Hematopoietic multipotent progenitor cell treated with erythropoietin and hydrocortisone succinate and interleukin-3 and kit ligand, for 6 days (in vitro differentiated cells): ENCODE measurements at regions not wholly inside any gene's neighbourhood (a gene's known extent, or its start where the extent isn't known, plus 50 kb on each side); places are given as distances from the start of the nearest gene placed in this dataset.
A peak's percentile ranks its signal among the peaks of the same experiment; 100 is the strongest.
"Not testable (repeated sequence)": the region's sequence is repeated elsewhere in the genome, so short reads cannot be mapped to it uniquely, and the experiment has no call there.

Experiments
- DNase-seq: peaks from one replicate; pipeline ENCODE4 v3.0.0-alpha.2; 2015

DNA sequence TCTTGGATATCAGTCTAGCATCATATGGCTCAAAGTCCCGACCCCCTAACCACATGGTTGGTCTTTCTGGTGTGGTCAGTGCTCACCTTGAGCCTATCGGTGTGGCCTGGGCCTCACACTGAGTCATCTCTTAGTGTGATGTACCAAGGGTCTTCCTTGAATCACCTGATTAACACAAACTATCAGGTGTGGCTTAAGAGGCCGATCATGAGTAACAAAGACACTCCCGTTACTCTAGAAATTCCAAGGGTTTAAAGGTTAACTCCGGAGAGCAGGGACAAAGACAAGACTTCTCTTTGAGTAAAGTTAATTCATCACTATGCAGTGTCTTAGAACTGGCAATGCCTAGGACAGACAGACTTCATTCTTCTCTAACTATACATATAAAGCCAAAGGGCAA lies 52.3 kb upstream of the ARMC3 start:
- no peak for DNase-seq

DNA sequence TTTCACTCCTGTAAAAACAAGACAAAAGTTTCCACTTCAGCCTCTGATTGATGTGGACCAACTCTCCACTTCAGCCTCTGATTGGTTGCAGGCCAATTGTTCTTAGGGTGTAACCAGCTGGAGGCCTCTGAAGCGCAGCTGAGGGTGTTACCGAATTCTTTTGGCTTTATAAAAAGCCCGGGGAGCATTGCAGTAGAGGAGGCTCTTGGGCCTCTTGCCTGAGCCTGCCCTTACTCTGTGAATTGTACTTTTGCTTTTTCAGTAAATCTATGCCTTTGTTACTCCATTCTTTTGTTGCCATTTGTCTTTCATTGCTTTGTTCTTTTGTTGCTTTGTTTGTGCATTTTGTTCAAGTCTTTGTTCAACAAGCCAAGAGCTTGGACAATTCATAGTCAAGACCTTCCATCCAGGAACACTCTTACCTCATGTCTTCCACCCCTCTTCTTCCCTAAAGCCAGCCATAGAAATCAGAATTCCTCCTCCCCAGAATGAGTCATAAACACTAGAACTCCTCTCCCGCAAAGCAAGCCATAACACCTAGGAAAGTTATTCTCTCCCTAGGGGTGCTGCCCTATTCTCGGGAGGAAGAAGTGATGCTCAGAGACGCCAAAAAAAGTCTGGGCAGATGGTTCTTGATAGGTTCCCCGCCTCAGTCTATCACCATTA lies 53.5 kb upstream of the ARMC3 start:
- DNase-seq, result no peak

DNA sequence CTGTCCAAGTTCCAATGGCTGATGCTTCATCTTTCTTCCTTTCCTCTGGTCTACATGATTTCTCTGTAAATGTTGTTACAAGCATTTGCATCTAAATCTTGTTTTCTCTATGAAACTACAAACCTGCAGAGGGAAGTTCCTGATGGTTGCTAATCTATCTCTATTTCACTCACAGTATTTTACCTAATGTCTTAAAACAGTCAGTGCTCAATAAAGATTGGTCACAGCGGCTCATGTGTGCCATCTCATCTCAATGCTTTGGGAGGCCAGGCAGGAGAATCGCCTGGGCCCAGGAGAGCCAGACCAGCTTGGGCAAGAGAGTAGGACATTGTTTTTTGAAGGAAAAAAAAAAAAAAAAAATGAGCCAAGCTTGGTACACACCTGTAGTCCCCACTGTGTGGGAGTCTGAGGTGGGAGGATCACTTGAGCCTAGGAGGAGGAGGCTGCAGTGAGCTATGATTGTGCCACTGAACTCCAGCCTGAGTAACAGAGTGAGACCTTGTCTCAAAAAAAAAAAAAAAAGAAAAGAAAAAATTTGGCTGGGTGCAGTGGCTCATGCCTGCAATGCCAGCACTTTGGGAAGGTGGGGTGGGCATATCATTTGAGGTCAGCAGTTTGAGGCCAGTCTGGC lies 71.3 kb upstream of the ARMC3 start:
- DNase-seq, result no peak

DNA sequence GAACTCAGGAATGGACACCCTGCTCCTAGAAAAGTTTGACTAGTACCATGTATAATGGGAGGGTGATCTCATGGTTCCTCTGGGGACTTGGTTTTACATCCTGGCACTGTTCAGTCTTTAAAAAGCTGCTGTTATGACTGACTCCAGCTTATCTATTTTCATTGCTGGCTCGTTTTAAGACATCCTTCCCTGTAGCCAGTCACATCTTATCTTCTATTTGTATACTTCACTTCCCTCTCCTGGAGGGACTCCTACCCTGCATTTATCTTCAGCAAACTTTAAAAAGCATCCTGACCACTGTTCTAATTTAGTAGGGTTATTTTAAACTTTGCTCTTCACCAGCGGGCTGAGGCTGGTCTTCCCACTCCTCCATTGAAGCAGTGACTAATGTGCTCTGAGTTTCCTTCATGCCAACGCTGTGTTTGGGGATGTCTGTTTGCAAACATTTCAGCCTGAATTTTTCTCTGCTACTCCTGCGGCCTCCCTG lies 72.9 kb upstream of the ARMC3 start:
- DNase-seq, result peak; percentile 72

DNA sequence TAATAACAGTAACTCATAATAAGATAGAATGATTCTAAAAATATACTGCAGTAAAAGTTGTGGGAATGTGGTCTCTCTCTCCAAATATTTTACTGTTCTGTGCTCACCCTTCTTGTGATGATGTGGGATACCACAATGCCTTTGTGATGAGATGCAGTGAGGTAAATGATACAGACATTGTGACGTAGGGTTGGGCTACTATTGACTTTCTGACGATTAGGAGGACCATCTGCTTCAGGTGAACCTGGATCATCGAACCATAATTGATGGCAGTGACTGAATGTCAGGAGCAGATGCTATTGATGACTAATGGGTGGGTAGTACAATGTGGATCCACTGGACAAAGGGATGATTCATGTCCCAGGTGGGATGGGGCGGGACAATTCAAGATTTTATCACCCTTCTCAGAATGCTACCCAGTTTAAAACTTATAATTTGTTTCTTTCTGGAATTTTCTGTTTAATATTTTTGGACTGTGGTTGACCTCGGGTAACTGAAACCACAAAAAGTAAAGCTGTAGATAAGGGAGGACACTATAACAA lies 73.9 kb upstream of the ARMC3 start:
- no peak for DNase-seq

DNA sequence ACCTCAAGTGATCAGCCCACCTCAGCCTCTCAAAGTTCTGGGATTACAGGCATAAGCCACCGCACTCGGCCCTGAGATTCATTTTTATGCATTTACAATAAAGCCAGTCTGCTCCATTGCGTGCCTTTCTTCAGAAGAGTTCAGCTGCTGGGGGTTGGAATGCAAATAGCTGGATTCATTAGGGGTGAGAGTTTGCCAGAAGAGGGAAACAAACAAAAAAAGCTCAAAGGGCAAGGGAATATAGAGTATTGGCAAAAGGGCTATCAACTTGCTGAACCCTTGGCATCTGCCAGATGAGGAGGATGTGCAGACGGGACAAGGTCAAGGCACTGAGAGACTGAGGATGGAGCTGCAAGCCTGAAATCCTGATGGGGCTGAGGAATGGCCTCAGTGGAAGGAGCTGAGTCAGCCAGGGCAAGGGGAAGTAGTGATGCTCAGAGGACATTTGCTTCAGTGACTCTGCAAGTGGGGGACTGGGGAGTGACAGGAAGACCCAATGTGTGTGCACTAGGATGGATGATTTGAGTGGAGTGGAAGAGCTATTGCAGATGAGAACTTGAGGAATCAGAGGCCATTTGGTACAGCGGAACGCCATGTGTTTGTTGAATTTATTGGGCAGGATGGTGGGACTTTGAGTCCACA lies 75.0 kb upstream of the ARMC3 start:
- DNase-seq, result no peak

DNA sequence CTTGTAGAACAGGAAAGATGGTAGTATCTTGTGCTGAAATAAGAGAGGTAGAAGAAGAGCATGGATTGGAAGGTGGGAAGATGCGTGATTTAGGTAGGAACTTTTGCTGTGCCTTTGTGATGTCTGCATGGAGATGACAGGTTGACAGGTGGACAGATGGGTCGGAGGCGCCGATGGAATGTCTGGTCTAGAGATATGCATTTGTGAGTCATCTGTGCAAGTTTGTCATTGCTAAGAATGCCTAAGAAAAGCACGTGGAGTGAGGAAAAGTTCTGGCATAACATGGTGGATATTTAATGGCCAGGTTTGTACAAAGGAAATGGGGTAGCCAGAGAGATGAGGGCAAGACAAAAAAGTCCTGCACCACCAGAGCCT lies 76.0 kb upstream of the ARMC3 start:
- no peak for DNase-seq

DNA sequence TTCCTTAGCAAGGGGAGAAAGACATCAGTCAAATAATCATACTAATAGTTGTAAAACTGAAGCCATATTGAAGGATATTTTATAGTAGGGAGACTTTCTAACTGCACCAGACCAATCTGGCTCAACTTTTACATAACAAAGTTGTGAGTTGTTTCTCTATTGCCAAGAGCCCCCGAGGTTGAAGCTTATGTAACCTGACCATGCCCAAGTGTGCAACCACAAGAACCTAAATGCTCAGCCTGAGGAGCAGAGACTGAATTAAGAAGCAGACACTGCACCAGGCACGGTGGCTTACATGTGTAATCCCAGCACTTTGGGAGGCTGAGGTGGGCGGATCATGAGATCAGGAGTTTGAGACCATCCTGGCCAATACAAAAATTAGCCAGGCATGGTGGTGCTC lies 77.3 kb upstream of the ARMC3 start:
- DNase-seq, result no peak

DNA sequence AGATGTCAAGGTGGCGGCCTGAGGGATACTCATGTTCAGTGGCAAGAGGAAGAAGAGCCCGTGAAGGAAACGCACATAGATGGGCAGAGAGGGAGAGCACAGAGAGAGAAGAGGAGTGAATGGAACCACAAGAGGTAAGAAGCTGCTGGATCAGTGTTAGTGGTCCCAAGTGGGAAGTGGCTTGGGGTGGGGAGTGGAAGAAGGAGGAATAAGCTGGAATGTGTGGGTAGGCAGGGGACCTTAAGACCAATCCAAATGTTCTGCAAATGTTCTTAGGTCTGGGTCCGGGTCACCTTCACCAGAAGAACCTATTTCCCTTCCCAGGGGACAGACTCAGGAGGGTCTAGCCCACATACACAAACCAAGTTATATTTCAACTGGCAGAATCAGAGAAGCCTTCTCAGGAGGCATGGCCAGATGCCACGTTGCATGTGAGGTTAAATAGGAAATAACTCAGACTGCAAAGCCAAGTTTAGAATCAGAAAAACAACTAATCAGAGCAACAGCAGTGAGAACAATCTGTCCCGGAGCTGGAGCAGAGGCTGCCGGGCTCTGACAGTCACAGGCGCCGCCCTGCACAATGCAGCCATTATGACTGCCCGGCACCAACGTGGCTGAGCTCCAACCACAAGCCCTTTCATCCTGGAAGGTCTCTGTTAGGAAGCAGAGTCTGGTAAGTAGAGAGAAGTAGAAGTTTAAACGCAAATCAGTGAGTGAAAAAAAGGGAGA lies 78.6 kb upstream of the ARMC3 start:
- peak; percentile 46 for DNase-seq

DNA sequence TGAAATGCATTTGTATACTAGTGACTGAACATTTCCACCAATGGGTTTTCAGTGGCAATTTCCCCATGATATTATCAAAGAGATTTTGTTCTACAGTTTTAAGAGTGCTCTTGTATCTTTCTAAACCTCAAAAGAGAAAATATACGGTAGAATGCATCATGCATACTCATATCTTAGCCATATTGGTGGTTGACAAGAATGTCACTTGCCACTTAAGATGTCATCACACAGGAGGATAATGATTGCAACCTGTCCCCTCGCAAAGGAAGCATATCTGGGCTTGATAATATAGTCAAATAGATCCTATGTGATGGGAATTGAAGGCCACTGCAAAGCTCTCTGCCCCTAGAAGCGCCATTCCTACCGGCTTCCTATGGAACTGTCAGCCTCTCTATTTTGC lies 79.3 kb upstream of the ARMC3 start:
- no peak for DNase-seq

DNA sequence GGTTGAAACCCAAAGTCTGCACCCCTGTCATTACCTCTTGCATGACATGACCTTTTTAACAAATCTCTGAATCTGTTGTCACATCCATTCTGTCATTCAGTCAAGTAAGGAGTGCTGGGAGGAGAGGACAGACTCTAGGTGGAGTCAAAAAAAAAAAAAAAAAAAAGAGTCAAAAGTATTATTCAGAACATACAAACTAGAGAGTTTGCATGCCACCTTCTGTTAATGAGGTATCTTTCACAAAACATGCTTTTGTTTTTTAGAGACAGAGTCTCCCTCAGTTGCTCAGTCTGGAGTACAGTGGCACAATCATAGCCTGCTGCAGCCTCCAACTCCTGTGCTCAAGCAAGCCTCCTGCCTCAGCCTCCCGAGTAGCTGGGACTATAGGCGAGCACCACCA lies 81.6 kb upstream of the ARMC3 start:
- DNase-seq, result no peak

DNA sequence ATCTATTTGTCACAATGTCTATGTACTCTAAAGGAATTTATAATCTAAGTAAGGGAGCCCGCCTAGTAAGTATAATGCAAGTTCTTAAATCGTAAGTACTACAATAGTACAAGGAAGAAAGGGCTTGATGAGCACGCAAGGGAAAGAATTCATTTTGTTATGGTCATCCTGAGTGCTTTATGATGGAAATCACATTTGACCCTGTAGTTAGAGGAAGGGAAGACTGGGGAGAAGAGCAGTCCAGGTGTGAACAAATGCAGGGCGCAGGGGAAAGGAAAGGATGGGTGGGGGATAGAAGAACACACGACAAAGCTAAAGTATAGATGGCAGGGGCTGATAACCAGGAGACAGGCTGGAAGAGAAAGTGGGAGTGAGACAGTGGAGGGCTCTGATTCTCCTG lies 88.2 kb upstream of the ARMC3 start:
- no peak for DNase-seq

DNA sequence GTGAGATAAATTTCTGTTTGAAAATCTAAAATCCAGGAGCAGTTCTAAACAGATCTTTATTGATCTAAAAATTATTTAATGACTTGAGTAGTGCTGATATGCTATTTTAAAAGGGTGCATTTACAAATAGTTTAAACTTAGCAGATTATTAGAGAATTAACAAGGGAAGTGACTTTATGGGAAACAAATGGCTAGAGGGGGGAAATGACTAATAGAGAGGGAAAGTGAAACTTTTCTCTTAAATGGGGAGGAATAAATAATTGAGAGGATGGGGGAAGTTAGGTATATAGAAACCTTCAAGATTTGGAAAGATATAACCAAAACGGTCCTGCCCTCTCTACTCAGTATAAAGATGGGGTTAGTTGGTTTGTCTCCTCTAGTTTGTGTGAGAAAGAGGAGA lies 90.1 kb upstream of the ARMC3 start:
- DNase-seq, result no peak

DNA sequence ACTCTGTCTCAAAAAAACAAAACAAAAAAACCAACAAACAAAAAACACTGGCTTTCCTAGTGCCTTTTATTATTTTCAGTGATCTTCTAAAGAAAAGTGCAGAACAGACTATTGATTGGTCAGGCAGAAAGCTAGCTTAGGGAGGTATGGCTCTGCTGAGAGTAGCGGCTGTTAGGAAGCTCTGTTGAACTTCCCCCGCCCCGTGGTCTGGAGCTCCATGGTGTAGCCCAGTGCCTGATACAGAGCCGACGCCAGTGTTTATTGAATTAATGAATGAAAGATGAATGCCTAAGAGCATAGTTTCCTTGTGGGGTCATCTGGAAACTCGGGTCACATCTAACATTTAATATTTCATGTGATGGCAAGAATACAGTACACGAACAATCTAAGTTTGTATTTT lies 90.5 kb upstream of the ARMC3 start:
- no peak for DNase-seq

DNA sequence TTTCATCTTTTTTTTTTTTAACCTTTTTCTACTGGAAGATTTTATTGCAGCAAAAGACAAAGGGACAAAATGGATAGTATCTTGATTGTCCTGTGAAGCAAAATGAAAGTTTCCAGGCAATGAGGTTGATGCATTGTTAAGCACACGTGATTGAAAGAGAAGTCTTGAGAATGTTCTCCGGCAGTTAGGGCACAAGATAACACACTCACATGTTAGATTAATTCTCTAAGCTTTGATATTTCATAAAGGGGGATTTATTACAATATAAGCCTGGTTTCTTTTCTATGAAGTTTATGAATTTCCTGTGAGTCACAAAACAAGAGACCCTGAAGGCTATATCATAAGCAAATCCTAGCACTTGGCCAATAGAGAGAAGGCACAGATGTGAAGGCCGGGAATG lies 93.4 kb upstream of the ARMC3 start:
- no peak for DNase-seq

DNA sequence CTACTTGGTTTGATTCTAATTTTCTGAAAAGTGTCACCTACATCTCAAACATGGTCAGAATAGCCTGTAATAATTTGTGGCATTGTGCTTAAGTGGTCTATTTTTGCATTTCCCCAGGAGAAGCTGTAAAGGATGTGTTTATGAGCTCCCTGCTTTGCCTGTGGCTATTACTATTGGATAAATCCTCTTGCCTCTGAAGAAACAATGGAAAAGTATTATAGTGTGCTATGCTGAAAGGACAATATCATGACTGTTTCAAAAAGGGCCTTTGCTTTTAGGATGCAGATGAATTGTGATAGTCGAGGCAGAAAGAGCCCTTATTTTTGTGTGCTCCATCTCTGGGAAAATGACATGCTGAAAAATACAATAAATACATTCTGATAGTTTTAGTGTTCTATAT lies 94.1 kb upstream of the ARMC3 start:
- DNase-seq, result no peak

DNA sequence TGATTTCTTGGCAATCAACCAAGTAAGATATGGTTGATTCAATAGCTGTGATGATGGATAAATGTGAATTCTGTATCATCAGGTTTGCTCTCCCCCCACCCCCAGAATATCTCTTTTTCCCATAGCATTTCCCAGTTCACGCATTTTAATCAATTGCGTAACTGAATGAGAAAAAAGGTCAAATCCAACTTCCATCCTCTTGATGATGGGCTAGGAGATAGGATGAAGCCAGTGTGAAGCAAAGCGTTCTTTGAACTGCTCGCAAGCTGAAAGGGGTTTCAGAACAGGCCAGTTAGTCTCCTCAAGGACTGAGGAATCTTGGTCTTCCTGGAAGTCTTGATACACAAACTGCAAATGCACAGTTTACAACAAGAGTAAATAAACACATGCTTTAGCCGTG lies 94.5 kb upstream of the ARMC3 start:
- no peak for DNase-seq

DNA sequence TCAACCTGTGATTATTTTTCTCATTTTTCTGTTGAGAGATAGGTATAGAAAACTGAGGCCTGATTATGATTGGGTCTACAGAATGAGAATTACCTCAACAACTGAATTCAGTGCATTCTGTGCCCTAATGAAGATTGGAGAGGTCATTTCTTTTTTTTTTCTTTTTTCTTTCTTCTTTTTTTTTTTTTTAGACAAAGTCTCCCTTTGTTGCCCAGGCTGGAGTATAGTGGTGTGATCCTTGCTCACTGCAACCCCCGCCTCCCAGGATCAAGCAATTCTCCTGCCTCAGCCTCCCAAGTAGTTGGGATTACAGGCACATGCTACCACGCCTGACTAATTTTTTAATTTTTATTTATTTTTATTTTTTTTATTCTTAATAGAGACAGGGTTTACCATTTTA lies 95.0 kb upstream of the ARMC3 start:
- DNase-seq, result no peak

DNA sequence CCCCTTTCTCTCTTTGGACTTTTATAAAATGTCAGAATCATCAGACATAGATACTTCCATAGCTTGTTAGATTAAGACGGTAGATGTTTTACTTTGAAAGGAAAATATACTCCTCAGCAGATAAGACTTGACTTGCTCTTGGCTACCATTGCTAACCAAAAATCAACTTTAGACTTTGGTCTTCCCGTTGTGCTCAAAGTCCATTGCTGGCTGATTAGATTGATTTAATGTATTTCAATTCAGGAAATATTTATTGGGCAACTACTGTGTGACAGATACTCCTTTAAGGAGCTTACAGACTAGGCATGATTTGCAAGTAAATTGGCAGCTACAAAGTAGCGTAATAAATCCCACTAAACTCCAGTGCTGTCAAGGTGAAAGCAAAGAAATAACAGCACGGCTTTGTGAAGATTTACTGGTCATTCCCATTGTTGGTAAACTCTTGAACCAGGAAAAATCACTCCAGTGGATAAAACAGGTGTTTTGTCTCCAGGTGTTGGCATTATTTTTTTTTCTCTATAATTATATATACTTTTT lies 95.7 kb upstream of the ARMC3 start:
- no peak for DNase-seq

DNA sequence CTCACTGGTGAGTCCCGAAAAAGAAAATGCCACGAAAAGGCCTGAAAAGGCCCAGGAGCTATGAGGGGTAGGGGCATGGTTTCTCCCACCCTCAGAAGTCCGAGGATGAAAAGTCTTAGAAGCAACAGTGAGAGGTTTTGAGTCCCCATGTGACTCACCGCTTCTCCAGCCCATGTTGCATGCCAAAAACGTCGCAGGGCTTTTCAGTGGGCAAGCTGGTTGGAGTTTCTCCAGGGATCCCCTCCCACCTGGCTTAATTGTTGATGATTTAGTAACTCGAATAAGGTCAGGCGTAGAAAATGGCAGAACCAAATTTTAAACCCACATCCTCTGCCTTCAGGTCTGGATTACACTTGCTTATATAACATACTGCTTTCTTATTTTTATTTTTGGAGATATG lies 96.3 kb upstream of the ARMC3 start:
- DNase-seq, result no peak

DNA sequence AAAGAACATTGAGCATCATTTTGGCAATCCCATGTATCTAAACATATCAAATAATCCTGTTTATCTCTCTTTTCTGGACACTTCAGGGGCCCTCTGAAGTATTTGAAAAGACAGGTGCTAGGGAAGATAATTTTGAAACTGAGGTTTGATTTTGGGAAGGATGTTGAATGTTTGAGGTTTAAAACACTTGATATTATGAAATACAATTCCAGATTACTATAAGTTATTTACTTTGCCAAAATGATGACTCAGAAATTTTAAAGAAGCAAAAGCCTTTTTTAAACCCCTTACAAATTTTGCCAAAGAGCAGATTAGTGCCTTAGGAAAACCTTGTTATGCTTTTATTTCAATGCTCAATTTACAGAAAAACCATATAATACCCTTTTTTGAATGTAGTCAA lies 99.1 kb upstream of the ARMC3 start:
- DNase-seq, result not testable (repeated sequence)

DNA sequence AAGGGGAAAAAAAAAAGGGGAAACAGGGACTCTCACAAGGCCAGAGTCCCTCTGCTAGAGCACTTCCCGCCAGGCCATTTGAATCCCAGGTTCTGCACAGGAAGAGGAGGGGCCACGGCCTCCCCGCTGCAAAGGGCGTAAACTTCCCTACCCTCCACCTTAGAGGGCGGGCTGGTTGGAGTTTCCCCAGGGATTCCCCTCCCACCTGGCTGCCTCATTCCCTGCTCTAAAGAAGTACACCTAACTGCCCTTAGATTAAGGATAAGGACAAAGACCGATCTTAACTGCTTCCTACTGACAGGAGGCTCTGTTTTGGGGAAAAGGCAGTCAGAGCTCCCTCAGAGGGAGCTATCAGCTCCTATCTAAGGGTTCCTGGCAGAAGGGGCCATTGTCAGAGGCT lies 102.0 kb upstream of the ARMC3 start:
- no peak for DNase-seq

DNA sequence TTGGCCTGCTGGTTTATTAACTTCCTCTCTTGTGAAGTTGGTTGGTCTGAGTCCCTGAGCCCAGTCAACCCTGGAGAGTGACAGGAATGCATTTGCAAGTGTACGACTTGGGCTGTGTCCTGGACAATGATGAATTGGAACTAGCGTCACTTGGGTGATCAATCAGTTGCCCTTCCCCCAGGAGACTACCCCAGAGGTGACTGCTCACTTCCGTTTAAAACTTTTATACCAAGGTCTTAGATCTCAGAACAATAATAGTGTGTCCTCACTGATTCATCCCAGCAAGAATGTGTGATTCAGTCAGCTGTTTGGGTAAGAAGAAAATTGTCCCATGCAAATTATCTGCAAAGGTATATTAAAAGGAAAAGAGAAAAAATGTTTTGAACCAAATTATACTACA lies 102.9 kb upstream of the ARMC3 start:
- DNase-seq, result no peak
